HG02852 (cell line): ENCODE measurements at regions not wholly inside any gene's neighbourhood (a gene's known extent, or its start where the extent isn't known, plus 50 kb on each side); places are given as distances from the start of the nearest gene placed in this dataset.
A peak's percentile ranks its signal among the peaks of the same experiment; 100 is the strongest.
"Not testable (repeated sequence)": the region's sequence is repeated elsewhere in the genome, so short reads cannot be mapped to it uniquely, and the experiment has no call there.

Source experiments
- ATAC-seq: cut with Tn5 transposase; IDR thresholded peaks from one replicate; pipeline ENCODE4 v1.9.1; 2021; ENCODE audit warnings: mild to moderate bottlenecking, moderate library complexity; ENCODE audit not compliant: unreplicated experiment

GRCh38 chr5:94102849-94103248 is 361.4 kb upstream of the POU5F2 start:
- no peak for ATAC-seq

GRCh38 chr5:94097384-94097783 is 356.0 kb upstream of the POU5F2 start:
- not testable (repeated sequence) for ATAC-seq

- no peak for ATAC-seq
Measured at GRCh38 chr5:94094793-94095441, 353.5 kb upstream of the POU5F2 start.

GRCh38 chr5:94093300-94093699 is 351.9 kb upstream of the POU5F2 start:
- ATAC-seq = no peak

- not testable (repeated sequence) for ATAC-seq
Measured at GRCh38 chr5:94086635-94087034, 345.2 kb upstream of the POU5F2 start.

- no peak for ATAC-seq
Measured at GRCh38 chr5:94086194-94086593, 344.8 kb upstream of the POU5F2 start.

GRCh38 chr5:94082405-94082804 is 341.0 kb upstream of the POU5F2 start:
- ATAC-seq = no peak

- no peak for ATAC-seq
Measured at GRCh38 chr5:94081088-94081487, 339.7 kb upstream of the POU5F2 start.

- no peak for ATAC-seq
Measured at GRCh38 chr5:94080390-94080789, 339.0 kb upstream of the POU5F2 start.

GRCh38 chr5:94072116-94072515 is 330.7 kb upstream of the POU5F2 start:
- no peak for ATAC-seq

- no peak for ATAC-seq
Measured at GRCh38 chr5:94066437-94067207, 325.2 kb upstream of the POU5F2 start.

- ATAC-seq = no peak
Measured at GRCh38 chr5:94064025-94064424, 322.6 kb upstream of the POU5F2 start.

- ATAC-seq = no peak
Measured at GRCh38 chr5:94057655-94058054, 316.3 kb upstream of the POU5F2 start.

- ATAC-seq = no peak
Measured at GRCh38 chr5:94057217-94057616, 315.8 kb upstream of the POU5F2 start.

GRCh38 chr5:94049307-94049922 is 308.0 kb upstream of the POU5F2 start:
- peak; percentile 66 for ATAC-seq

- no peak for ATAC-seq
Measured at GRCh38 chr5:94045839-94046782, 304.7 kb upstream of the POU5F2 start.

GRCh38 chr5:94043311-94043710 is 301.9 kb upstream of the POU5F2 start:
- no peak for ATAC-seq

GRCh38 chr5:94040591-94041148 is 299.3 kb upstream of the POU5F2 start:
- no peak for ATAC-seq

- ATAC-seq = no peak
Measured at GRCh38 chr5:94039101-94039500, 297.7 kb upstream of the POU5F2 start.

GRCh38 chr5:94031631-94032030 is 290.2 kb upstream of the POU5F2 start:
- no peak for ATAC-seq

GRCh38 chr5:94028001-94028400 is 286.6 kb upstream of the POU5F2 start:
- no peak for ATAC-seq
